Renal pelvis (tissue), 1 donor: ENCODE measurements at regions not wholly inside any gene's neighbourhood (a gene's known extent, or its start where the extent isn't known, plus 50 kb on each side); places are given as distances from the start of the nearest gene placed in this dataset.
"Not testable (repeated sequence)": the region's sequence is repeated elsewhere in the genome, so short reads cannot be mapped to it uniquely, and the experiment has no call there.

Source experiments
- DNase-seq: peaks from one replicate; pipeline ENCODE4 v3.0.0-alpha.2; 2013

- DNase-seq, result no peak
Measured at GRCh38 chr3:159726231-159726964, 262.2 kb upstream of the IL12A start.

- no peak for DNase-seq
Measured at GRCh38 chr3:159727506-159727905, 261.1 kb upstream of the IL12A start.

- no peak for DNase-seq
Measured at GRCh38 chr3:159731254-159731653, 257.4 kb upstream of the IL12A start.

- peak; percentile 23 for DNase-seq
Measured at GRCh38 chr3:159732172-159733111, 256.2 kb upstream of the IL12A start.

- DNase-seq, result no peak
Measured at GRCh38 chr3:159733194-159733860, 255.3 kb upstream of the IL12A start.

GRCh38 chr3:159734681-159735080, 254.0 kb upstream of the IL12A start:
- no peak for DNase-seq

- no peak for DNase-seq
Measured at GRCh38 chr3:159739166-159739565, 249.5 kb upstream of the IL12A start.

- no peak for DNase-seq
Measured at GRCh38 chr3:159739969-159740368, 248.7 kb upstream of the IL12A start.

- no peak for DNase-seq
Measured at GRCh38 chr3:159741281-159741680, 247.4 kb upstream of the IL12A start.

GRCh38 chr3:159748425-159748824, 240.2 kb upstream of the IL12A start:
- no peak for DNase-seq

- DNase-seq, result peak; percentile 73
Measured at GRCh38 chr3:159749406-159749805, 239.2 kb upstream of the IL12A start.

- no peak for DNase-seq
Measured at GRCh38 chr3:159751146-159751545, 237.5 kb upstream of the IL12A start.

GRCh38 chr3:159751752-159752151, 236.9 kb upstream of the IL12A start:
- no peak for DNase-seq

- DNase-seq, result not testable (repeated sequence)
Measured at GRCh38 chr3:159756279-159757207, 232.1 kb upstream of the IL12A start.

GRCh38 chr3:159757341-159758060, 231.1 kb upstream of the IL12A start:
- DNase-seq, result no peak

- no peak for DNase-seq
Measured at GRCh38 chr3:159760046-159760445, 228.6 kb upstream of the IL12A start.

GRCh38 chr3:159761369-159761768, 227.3 kb upstream of the IL12A start:
- DNase-seq, result no peak

GRCh38 chr3:159761848-159762635, 226.6 kb upstream of the IL12A start:
- no peak for DNase-seq

GRCh38 chr3:159763011-159763601, 225.5 kb upstream of the IL12A start:
- peak; percentile 64 for DNase-seq
